CD4-positive, alpha-beta T cell treated with Interferon alpha-2 for 1 hour (primary cell): ENCODE measurements at regions not wholly inside any gene's neighbourhood (a gene's known extent, or its start where the extent isn't known, plus 50 kb on each side); places are given as distances from the start of the nearest gene placed in this dataset.
"Not testable (repeated sequence)": the region's sequence is repeated elsewhere in the genome, so short reads cannot be mapped to it uniquely, and the experiment has no call there.

ENCODE experiments used
- DNase-seq, 2 donors: peaks; one replicate each; pipeline ENCODE4 v3.0.0-alpha.2; 2020 to 2022

- DNase-seq, result no peak
Measured at GRCh38 chr2:166727095-166727494, 161.2 kb upstream of the XIRP2 start.

- DNase-seq, result no peak
Measured at GRCh38 chr2:166725927-166726924, 162.1 kb upstream of the XIRP2 start.

DNA sequence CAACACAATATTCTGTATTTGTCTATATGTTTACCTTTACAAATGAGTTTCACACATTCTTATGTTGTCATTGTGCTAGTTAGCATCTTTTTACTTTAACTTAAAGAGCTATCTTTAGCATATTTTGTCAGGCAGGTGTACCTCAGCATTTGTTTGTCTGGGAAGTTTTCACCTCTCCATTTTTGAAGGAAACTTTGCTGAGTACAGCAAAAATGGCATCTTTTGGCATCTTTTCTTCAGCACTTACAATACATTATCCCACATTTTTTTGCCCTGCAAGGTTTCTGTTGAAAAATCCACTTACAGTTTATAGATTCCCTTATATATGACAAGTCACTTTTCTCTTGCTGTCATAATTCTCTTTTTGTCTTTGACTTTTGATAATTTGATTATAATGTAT is 171.3 kb upstream of the XIRP2 start:
- DNase-seq, result no peak

- no peak for DNase-seq
Measured at GRCh38 chr2:166700079-166700478, 188.2 kb upstream of the XIRP2 start.

DNA sequence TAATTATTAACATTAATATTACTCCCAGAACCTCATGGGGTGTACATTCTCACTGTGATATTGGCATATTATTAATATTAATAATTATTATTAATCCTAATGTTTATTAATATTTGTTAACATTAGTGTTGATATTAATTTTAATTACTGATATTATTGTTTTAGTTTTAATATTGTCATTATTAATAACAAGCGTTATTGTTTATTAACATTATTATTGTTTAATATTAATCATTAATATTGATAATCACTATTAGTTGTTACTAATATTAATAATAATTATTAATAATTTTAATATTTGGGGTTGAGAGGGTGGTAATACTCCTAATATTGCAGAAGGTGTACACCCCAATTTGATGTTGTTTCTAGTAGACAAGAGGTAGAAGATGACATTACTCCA is 193.1 kb upstream of the XIRP2 start:
- DNase-seq, result no peak

GRCh38 chr2:166686057-166686456 is 192.0 kb upstream of the SCN7A start:
- not testable (repeated sequence) for DNase-seq

DNA sequence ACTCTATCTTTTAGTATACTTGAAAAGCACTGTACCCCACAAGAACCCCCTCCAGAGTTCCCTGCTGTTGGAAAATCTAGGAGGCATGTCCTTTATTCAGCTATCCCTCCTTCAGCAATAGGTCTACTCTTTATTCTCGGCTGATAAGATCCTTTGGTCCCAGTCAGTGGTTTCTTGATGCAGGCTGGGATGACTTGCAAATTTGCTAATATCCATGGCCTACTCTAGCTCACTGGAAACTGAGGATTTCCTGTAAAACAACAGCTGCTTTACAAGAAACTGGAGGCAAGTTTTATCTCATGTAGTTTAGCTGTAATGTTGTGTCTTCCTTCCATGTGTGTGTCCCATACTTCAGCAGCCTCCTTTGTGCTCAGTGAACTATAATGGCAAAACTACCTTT is 183.9 kb upstream of the SCN7A start:
- DNase-seq, result no peak

GRCh38 chr2:166676716-166677115 is 182.7 kb upstream of the SCN7A start:
- no peak for DNase-seq

DNA sequence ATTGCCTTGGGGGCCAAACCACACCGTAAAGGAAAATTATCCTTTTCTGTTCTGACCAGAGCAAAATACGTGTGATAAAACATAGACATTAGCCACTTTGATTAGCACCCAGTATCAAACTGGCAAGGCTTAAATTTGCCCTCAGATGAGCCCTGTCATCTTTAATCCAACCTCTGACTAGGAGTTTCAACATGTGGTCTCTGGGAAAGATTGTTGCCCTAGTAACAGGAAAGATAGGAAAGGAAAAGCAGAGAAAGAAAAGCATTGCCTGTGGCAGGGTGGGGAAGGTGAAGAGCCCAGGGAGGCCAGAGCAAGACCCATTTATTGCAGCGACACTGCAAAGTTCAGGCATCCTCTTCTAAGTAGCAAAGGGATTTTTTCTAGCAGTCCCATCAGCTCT is 181.5 kb upstream of the SCN7A start:
- no peak for DNase-seq

DNA sequence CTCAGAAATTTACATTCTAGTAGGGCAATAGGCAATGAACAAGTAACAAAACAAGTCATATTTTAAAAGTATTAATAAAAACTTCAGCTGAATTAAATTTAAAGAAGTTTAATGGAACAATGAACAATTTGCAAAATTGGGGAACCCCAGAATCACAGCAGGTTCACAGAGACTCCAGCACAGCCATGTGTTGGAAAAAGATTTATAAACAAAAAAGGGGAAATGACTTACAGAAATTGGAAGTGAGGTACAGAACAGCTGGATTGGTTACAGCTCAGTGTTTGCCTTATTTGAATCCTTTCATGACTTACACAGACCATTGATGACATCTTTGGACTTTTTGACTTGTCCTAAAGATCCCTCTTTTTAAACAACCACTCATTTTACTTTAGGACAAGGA is 179.9 kb upstream of the SCN7A start:
- no peak for DNase-seq

- no peak for DNase-seq
Measured at GRCh38 chr2:166671801-166672200, 177.8 kb upstream of the SCN7A start.

- DNase-seq, result no peak
Measured at GRCh38 chr2:166671235-166671634, 177.2 kb upstream of the SCN7A start.

DNA sequence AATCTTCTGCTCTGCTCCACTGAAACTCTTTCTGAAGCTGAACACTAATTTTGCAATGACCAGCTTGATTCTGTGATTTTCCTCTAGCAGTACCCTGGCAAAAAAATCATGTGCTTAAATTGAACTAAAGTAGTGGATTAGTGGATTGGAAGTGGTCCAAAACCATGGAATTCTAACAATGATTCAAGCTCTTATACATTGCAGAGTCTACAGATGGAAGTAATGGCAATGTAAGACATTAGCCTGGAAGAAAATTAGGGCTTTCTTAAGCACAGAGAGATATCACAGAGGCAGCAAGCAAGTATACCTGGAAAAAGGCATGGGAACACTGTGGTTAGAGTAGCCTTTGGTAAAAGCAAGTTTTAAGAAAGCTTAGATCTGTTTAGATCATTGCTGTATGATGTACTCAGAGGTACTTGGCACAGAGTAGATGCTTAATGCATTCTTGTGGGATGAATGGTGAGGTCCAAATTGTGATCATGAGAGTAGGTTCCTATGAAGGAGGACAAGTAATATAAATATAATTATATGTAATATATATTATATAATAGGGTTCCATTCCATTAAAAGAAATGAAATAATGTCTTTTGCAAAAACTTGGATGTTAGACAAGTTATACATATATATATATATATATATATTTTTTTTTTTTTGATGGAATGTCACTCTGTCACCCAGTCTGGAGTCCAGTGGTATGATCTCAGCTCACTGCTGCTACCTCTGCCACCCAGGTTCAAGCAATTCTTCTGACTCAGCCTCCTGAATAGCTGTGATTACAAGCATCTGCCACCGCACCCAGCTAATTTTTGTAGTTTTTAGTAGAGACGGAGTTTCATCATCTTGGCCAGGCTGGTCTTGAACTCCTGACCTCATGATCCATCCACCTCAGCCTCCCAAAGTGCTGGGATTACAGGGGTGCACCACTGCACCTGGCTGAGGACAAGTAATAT is 172.2 kb upstream of the SCN7A start:
- DNase-seq, result no peak

DNA sequence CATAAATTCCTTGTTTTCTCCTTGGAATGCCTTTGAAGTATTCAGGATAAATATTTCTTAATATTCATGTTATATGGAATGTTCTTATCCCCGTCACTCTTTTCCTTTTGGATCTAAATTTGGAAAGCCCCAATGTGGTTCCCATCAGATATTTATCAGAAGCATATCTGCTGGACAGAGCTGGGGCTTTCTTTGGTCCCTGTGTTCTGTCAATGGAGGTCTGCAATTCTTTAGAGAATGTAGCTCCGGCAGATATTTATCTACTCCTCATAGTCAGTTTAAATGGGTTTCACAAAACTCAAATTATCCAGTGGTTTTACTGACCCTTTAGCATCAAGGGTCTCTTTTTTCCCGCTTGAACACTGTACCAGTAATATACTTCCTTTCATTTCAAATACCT is 167.8 kb upstream of the SCN7A start:
- no peak for DNase-seq

DNA sequence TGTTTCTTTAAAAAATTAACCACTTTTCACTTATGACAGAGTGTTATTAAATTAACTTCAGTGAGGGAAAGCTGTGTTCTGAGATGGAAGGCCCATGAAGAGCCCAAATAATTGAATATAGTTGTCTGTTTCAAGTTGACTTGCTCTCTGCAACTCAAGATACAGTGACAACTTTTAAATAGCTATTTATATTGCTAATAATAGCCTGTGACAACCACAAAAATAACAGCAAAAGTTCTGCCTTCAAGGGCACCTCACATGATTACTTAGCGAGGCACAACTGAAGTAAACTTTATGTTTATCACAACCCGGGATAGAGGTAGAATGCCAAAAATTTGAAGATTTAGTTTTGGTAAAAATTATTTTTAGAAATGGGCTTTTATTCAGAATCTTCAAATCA is 167.3 kb upstream of the SCN7A start:
- DNase-seq, result no peak

DNA sequence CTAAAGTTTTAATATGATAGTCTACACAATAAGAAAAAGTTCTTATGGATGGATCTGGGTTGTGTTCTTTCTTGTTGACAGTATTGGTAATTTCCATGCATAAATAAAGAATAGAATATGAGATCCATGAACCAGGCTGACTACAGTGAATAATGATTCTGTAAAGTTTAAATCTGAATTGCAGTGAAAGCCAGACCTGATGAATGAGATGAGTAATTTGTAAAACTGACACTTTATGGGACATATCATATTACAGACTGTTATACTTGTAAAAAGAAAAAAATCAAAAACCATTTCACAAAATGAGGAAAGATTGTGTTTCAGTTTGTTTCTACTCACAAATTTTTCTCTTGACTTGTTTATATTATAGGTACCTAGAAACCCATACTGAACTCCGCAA is 164.9 kb upstream of the SCN7A start:
- DNase-seq, result no peak

DNA sequence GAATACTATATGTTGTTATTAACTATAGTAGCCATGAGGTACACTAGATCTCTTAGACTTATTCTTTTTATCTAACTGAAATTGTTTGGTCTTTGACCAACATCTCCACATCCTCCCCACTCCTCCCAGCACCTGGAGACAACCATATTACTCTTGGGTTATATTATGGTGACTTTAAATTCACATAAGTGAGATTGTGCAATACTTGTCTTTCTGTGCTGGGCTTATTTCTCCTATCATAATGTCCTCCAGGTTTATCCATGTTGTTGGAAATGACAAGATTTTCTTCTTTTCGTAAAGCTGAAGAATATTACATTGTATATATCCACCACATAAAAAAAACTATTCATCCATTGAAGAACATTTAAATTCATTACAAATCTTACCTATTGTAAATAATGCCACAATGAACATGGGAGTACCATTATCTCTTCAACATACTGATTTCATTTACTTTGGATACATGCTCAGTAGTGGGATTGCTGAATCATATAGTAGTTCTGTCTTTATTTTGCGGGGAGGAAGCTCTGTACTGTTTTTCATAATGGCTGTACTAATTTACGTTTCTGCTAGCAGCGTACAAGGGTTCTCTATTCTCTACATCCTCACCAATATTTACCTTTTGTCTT is 159.2 kb upstream of the SCN7A start:
- no peak for DNase-seq

GRCh38 chr2:166651991-166652390 is 157.9 kb upstream of the SCN7A start:
- no peak for DNase-seq

DNA sequence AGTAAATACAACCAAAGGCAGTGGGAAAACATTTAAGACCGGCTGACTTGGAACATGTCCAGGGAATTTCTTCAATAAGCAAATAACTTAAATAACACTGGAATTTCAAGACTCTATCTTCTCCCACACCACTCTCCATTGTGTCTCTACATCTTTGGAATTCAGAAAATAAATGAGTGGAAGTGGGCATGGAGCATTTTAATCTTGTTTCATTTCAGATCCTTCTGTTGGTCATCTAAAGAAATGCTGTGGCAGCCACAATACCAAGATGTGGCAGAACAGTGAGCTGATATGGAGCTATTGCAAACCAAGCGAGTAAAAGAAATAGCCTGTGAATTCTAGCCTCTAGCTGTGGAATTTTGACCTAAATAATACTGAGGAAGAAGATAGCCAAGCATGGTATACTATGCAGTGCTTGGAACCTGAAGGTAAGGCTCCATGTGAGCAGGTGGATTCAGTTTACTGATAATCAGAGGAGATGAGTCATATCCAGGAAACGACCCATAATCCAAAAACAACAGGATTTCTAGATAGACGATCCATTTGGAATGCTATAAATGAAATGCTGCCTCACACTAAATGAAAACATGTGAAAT is 157.1 kb upstream of the SCN7A start:
- DNase-seq, result no peak

- DNase-seq, result no peak
Measured at GRCh38 chr2:166647935-166648334, 153.9 kb upstream of the SCN7A start.

- no peak for DNase-seq
Measured at GRCh38 chr2:166643980-166644379, 149.9 kb upstream of the SCN7A start.

GRCh38 chr2:166641516-166641915 is 147.5 kb upstream of the SCN7A start:
- DNase-seq, result not testable (repeated sequence)

DNA sequence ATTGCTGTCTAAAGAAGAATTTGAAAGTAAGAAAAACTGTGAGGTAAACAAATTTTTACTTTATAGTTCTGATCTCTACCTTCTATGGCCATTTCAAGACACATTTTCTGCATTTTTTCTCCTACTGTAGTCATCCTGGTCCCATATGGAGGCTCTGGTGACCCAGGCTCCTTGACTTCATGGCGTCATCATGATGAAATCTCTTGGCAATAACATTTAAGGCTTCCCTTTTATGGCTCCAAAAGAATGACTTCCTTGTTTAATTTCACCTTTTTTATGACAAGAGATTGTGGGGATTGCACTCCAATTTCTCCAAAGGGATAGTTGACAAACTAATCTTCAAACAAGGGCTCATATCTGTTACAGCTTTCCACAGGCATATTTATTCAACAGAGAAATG is 143.0 kb upstream of the SCN7A start:
- DNase-seq, result no peak
